Tibial nerve (tissue), 4 donors: ENCODE measurements at regions not wholly inside any gene's neighbourhood (a gene's known extent, or its start where the extent isn't known, plus 50 kb on each side); places are given as distances from the start of the nearest gene placed in this dataset.

ENCODE experiments used
- DNase-seq, 2 donors: peaks; one replicate each; pipeline ENCODE4 v3.0.0-alpha.2; 2019; ENCODE audit warnings: low spot score in 2 of 2
- H3K27ac ChIP-seq, 4 donors: fragments of 200-600 bp; sonication (generic) in 3 of 4; one replicate each; pipeline ENCODE4 v1.5.1; 2017 to 2019; ENCODE audit warnings: mild to moderate bottlenecking in 1 of 4
- H3K27me3 ChIP-seq, 2 donors: fragments of 200-600 bp; sonication (generic) in 1 of 2; one replicate each; pipeline versions ENCODE4 v1.5.1 to v1.6.0; 2017 to 2019
- H3K36me3 ChIP-seq, 3 donors: fragments of 200-600 bp; sonication (generic); one replicate each; pipeline ENCODE4 v1.5.1; 2018 to 2019
- H3K4me1 ChIP-seq, 4 donors: fragments of 200-600 bp; sonication (generic) in 3 of 4; one replicate each; pipeline ENCODE4 v1.5.1; 2017 to 2019
- H3K4me3 ChIP-seq, 4 donors: fragments of 200-600 bp; sonication (generic) in 3 of 4; one replicate each; pipeline ENCODE4 v1.5.1; 2017 to 2019; ENCODE audit warnings: mild to moderate bottlenecking in 1 of 4, moderate library complexity in 1 of 4
- H3K9me3 ChIP-seq, 4 donors: fragments of 200-600 bp; sonication (generic) in 3 of 4; one replicate each; pipeline ENCODE4 v1.5.1; 2017 to 2019
- EP300 ChIP-seq, 2 donors: sonication (generic); formaldehyde crosslinking; IDR thresholded peaks; one replicate each; pipeline ENCODE4 v1.6.1; 2017; ENCODE audit warnings: antibody characterized with exemption in 2 of 2, mild to moderate bottlenecking in 1 of 2
- POLR2A ChIP-seq, 2 donors: fragments of 450-650 bp; IDR thresholded peaks; one replicate each; pipeline ENCODE4 v1.6.1; 2017; ENCODE audit warnings: antibody characterized with exemption in 2 of 2, mild to moderate bottlenecking in 2 of 2, moderate library complexity in 2 of 2
- WGBS, 2 donors: methylation state at CpG; one replicate each; pipeline ENCODE4 v1.1.5; 2018; 5-methylcytosine and 5-hydroxymethylcytosine counted together
- TF ChIP-seq, protein P1 (sequence below), 5 experiments: fragments of 200-600 bp in 3 of 5; fragments of 450-650 bp in 2 of 5; sonication (generic) in 3 of 5; IDR thresholded peaks; one replicate each; pipeline ENCODE4 v1.5.1; 2016 to 2019; ENCODE audit warnings: antibody characterized with exemption in 5 of 5, mild to moderate bottlenecking in 3 of 5, moderate library complexity in 2 of 5

DNA sequence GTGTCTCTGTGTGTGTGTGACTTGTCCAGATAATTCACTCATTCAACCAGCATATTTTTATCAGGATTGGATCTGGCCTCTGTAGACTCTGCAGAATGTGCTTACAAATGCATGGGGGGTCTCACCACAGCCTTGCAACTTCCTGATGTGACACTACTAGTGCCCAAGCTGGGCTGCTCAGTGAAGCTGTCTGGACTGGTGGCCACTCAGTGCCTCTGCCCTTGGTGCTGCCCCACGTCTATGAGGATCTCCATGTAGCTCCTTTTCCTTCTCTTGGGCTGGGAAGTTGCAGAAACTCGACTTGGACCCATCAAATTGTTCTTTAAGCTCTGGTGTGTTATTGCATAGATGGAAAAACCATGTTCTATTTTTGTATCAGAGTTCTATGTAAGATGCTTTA, 75.8 kb downstream of the NRN1 start:
- peaks cover 0 to 6% (median 0%) of the 10 kb centered on the region in 3 donors for H3K36me3 ChIP-seq
- H3K4me1 ChIP-seq, result peaks cover 0 to 6% (median 3%) of the 10 kb centered on the region in 4 donors
- H3K4me3 ChIP-seq, result no peak overlapping the region
- no peak for DNase-seq
- 68 to 76% methylated on average over 2 of the region's 2 CpGs for whole genome bisulfite sequencing, 2 donors
- H3K27ac ChIP-seq, result no peak overlapping the region
- H3K9me3 ChIP-seq, result peaks cover 0 to 23% (median 3%) of the 10 kb centered on the region in 4 donors
- TF ChIP-seq, protein P1, sequence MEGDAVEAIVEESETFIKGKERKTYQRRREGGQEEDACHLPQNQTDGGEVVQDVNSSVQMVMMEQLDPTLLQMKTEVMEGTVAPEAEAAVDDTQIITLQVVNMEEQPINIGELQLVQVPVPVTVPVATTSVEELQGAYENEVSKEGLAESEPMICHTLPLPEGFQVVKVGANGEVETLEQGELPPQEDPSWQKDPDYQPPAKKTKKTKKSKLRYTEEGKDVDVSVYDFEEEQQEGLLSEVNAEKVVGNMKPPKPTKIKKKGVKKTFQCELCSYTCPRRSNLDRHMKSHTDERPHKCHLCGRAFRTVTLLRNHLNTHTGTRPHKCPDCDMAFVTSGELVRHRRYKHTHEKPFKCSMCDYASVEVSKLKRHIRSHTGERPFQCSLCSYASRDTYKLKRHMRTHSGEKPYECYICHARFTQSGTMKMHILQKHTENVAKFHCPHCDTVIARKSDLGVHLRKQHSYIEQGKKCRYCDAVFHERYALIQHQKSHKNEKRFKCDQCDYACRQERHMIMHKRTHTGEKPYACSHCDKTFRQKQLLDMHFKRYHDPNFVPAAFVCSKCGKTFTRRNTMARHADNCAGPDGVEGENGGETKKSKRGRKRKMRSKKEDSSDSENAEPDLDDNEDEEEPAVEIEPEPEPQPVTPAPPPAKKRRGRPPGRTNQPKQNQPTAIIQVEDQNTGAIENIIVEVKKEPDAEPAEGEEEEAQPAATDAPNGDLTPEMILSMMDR (IDR thresholded peaks at IDR 0.05), result no peak
- TF ChIP-seq EP300 (IDR thresholded peaks at IDR 0.05), result no peak
- no peak for TF ChIP-seq POLR2A (IDR thresholded peaks at IDR 0.05)
- no peaks in the 10 kb centered on the region for H3K27me3 ChIP-seq

DNA sequence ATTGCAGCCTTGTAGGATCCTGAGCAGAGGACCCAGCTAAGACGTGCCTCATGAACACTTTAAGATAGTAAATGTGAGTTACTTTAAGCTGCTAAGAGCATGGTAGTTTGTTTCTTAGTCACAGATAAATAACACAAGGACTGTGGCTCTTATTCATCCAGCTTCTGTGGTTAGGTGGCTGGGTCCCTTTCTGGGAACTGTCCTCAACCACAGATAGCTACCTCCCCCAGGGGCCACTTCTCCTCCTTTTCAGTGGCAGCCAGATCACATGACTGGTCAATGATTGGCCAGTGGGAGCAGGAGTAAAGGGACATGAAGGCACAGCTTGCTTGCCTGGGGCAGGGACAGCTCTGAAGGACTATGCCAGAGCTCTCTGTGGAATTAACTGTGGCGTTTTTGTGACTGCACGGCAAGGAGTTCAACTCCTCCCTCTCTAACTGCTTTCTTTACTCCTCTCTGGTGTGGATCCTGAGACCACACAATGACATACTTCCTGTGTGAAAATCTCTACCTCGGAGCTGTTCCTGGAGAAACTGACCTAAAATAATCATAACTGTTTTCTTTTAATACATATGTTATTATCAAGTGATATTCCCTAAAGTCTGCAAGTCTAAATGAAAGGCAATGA, 76.5 kb downstream of the NRN1 start:
- no peak overlapping the region for H3K27ac ChIP-seq
- peaks cover 0 to 30% (median 3%) of the 10 kb centered on the region in 4 donors for H3K9me3 ChIP-seq
- peaks cover 0 to 6% (median 0%) of the 10 kb centered on the region in 3 donors for H3K36me3 ChIP-seq
- no peaks in the 10 kb centered on the region for H3K27me3 ChIP-seq
- H3K4me1 ChIP-seq, result peaks cover 0 to 6% (median 3%) of the 10 kb centered on the region in 4 donors
- 53 to 57% methylated on average over 4 of the region's 4 CpGs for WGBS, 2 donors
- no peak overlapping the region for H3K4me3 ChIP-seq
- DNase-seq, result no peak
- TF ChIP-seq, protein P1 (IDR thresholded peaks at IDR 0.05), result no peak
- TF ChIP-seq POLR2A (IDR thresholded peaks at IDR 0.05) (no peak), EP300 (IDR thresholded peaks at IDR 0.05) (no peak)

DNA sequence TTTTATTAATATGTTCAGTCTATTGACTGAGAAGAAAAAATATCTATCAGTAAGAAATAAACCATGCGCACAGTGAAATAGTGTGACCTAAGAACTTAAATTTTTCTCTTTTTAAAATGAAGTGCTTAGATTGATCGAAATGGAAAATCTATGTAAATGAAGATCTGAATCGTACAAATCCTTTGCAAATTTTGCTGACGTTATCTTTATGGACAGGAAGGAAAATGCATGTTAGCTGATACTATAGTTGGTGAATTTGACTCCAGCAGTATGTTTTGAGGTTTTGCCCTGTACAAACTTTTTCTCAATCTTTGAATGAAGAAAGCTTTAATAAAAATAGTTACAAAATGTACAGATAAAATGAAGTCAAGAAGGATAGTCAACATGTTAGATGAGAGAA, 82.9 kb downstream of the NRN1 start:
- Histone ChIP-seq H3K4me1 (no peaks in the 10 kb centered on the region), H3K9me3 (peaks cover 0 to 21% (median 0%) of the 10 kb centered on the region in 4 donors), H3K27me3 (no peaks in the 10 kb centered on the region), H3K27ac (no peak overlapping the region), H3K36me3 (no peaks in the 10 kb centered on the region), H3K4me3 (no peak overlapping the region)
- 93 to 95% methylated on average over 4 of the region's 4 CpGs for WGBS, 2 donors
- DNase-seq, result no peak
- TF ChIP-seq POLR2A (IDR thresholded peaks at IDR 0.05) (no peak), EP300 (IDR thresholded peaks at IDR 0.05) (no peak)
- TF ChIP-seq, protein P1 (IDR thresholded peaks at IDR 0.05), result no peak

DNA sequence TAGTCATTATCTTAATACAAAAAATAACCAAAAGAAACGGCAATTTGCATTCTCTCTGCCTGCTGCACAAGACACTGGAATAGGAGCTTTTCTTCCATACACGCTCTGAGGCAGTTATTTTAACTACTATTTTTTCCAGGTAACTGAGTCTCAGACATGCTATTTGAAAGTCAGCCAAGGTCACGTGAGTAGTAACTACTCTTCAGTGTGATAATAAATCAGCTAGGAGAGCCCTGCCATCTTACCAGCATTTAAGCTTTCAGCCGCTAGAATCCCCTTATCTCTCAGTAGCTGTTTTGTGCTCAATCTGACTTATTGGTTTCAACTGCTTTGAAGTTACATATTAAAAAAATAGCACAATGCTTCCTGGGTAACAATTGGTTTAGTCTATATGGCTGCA, 84.5 kb downstream of the NRN1 start:
- Histone ChIP-seq H3K4me3 (no peak overlapping the region), H3K36me3 (no peaks in the 10 kb centered on the region), H3K4me1 (no peaks in the 10 kb centered on the region), H3K9me3 (peaks cover 0 to 21% (median 0%) of the 10 kb centered on the region in 4 donors), H3K27me3 (no peaks in the 10 kb centered on the region), H3K27ac (no peak overlapping the region)
- WGBS, 2 donors, result 82 to 84% methylated on average over 4 of the region's 4 CpGs
- TF ChIP-seq, protein P1 (IDR thresholded peaks at IDR 0.05), result no peak
- TF ChIP-seq EP300 (IDR thresholded peaks at IDR 0.05) (no peak), POLR2A (IDR thresholded peaks at IDR 0.05) (no peak)
- DNase-seq, result no peak

DNA sequence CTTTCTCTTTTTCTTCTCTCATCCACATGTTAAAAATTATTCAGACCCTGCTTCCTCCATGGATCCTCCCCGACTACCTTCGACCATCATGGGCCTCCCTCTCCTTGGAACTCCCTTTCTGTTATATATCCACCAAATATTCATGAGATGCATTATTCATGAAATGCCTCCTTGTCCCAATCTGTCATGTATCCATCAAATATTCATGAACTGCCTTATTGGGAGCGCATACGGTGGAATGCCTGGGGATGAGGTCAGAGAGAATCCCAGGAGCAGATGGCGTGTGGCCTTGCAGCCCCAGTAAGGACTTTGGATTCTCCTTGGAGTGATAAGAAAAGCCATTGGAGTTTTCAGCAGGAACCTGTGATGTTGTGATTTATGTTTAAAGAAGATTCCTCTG, 97.0 kb downstream of the NRN1 start:
- DNase-seq, result no peak
- Histone ChIP-seq H3K4me3 (no peak overlapping the region), H3K27ac (no peak overlapping the region), H3K27me3 (no peaks in the 10 kb centered on the region), H3K4me1 (peaks cover 0 to 7% (median 0%) of the 10 kb centered on the region in 4 donors), H3K9me3 (peaks cover 0 to 34% (median 1%) of the 10 kb centered on the region in 4 donors), H3K36me3 (peaks cover 0 to 5% (median 0%) of the 10 kb centered on the region in 3 donors)
- TF ChIP-seq EP300 (IDR thresholded peaks at IDR 0.05), result no peak
- TF ChIP-seq, protein P1 (IDR thresholded peaks at IDR 0.05), result no peak
- TF ChIP-seq POLR2A (IDR thresholded peaks at IDR 0.05), result no peak
- 84 to 91% methylated on average over 5 of the region's 5 CpGs for WGBS, 2 donors
